OCI-LY1 (cell line): ENCODE measurements at regions not wholly inside any gene's neighbourhood (a gene's known extent, or its start where the extent isn't known, plus 50 kb on each side); places are given as distances from the start of the nearest gene placed in this dataset.

Experiments used
- CTCF ChIP-seq: fragments of 200-600 bp; sonication (generic), shearing (Covaris generic); IDR thresholded peaks from 2 replicates; pipeline ENCODE4 v1.5.1; 2017; ENCODE audit warnings: mild to moderate bottlenecking, antibody characterized with exemption, low read length, moderate library complexity, mixed read lengths
- EZH2 ChIP-seq: fragments of 200-600 bp; sonication (generic), shearing (Covaris generic); IDR thresholded peaks from 2 replicates; pipeline ENCODE4 v1.8.0; 2017; ENCODE audit warnings: borderline replicate concordance, mixed run types, mild to moderate bottlenecking, antibody characterized with exemption, low read length, moderate library complexity, mixed read lengths

GRCh38 chr18:2293109-2293839, 278.0 kb downstream of the METTL4 start:
- no peak for TF ChIP-seq CTCF
- no peak for TF ChIP-seq EZH2
